ENCODE measurements at regions not wholly inside any gene's neighbourhood (a gene's known extent, or its start where the extent isn't known, plus 50 kb on each side); places are given as distances from the start of the nearest gene placed in this dataset.

DNA sequence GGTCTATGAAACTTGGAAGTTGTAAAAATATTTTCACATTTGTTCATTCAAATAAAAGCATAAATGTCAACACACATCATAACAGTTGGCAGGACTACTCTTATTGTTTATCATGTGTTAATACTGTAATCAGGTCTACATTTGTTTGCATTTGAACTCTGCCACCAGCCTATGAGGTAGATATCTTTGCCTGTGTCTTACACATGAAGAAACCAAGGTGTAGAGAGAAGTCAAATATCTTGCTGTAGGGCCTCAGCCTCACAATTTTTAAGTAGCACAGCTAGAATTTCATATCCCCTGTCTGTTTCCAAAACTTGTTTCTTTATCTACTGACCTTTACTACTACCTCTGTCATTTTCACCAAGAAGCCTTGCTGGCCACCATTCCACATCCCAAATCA, 161.9 kb downstream of the ZIC4 start:
- TF ChIP-seq, protein P1, sequence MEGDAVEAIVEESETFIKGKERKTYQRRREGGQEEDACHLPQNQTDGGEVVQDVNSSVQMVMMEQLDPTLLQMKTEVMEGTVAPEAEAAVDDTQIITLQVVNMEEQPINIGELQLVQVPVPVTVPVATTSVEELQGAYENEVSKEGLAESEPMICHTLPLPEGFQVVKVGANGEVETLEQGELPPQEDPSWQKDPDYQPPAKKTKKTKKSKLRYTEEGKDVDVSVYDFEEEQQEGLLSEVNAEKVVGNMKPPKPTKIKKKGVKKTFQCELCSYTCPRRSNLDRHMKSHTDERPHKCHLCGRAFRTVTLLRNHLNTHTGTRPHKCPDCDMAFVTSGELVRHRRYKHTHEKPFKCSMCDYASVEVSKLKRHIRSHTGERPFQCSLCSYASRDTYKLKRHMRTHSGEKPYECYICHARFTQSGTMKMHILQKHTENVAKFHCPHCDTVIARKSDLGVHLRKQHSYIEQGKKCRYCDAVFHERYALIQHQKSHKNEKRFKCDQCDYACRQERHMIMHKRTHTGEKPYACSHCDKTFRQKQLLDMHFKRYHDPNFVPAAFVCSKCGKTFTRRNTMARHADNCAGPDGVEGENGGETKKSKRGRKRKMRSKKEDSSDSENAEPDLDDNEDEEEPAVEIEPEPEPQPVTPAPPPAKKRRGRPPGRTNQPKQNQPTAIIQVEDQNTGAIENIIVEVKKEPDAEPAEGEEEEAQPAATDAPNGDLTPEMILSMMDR (IDR thresholded peaks at IDR 0.05 in 2 of 3, conservative IDR thresholded peaks at IDR 0.05 in 1 of 3; ENCODE audit: control insufficient read depth in 2 of 3, extremely low read depth in 1 of 3, insufficient read depth in 1 of 3, low read depth in 3 of 3, low read length in 3 of 3), result no peak
- no peak for TF ChIP-seq BRCA1 (IDR thresholded peaks at IDR 0.05; ENCODE audit: low read depth, low read length)
- no peak for TF ChIP-seq EZH2 (IDR thresholded peaks at IDR 0.05; ENCODE audit: borderline replicate concordance, control insufficient read depth, low read depth, low read length)
- no peak for TF ChIP-seq RB1 (IDR thresholded peaks at IDR 0.05; ENCODE audit: borderline replicate concordance)
- TF ChIP-seq POLR2AphosphoS2 (IDR thresholded peaks at IDR 0.05; ENCODE audit: low read depth, low read length), result no peak
- TF ChIP-seq SP1 (IDR thresholded peaks at IDR 0.05; ENCODE audit: low read depth, low read length), result no peak
- no peak for TF ChIP-seq TCF7 (IDR thresholded peaks at IDR 0.05; ENCODE audit: borderline replicate concordance)
- TF ChIP-seq POLR2A (IDR thresholded peaks at IDR 0.05; ENCODE audit: low read depth, low read length), result no peak
- TF ChIP-seq POLR2AphosphoS5 (IDR thresholded peaks at IDR 0.05; ENCODE audit: low read length), result no peak
- no peak for TF ChIP-seq TAF1 (IDR thresholded peaks at IDR 0.05; ENCODE audit: borderline replicate concordance, low read depth, low read length)
- TF ChIP-seq, protein P2, sequence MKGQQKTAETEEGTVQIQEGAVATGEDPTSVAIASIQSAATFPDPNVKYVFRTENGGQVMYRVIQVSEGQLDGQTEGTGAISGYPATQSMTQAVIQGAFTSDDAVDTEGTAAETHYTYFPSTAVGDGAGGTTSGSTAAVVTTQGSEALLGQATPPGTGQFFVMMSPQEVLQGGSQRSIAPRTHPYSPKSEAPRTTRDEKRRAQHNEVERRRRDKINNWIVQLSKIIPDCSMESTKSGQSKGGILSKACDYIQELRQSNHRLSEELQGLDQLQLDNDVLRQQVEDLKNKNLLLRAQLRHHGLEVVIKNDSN (IDR thresholded peaks at IDR 0.05; ENCODE audit: borderline replicate concordance, extremely low read length, insufficient read depth, low read depth, low read length), result no peak
- TF ChIP-seq MEF2A (IDR thresholded peaks at IDR 0.05; ENCODE audit: insufficient read depth, low read depth, low read length), result no peak
- TF ChIP-seq CEBPB (IDR thresholded peaks at IDR 0.05; ENCODE audit: borderline replicate concordance in 1 of 2, low read depth in 2 of 2, low read length in 2 of 2), result no peak
- no peak for TF ChIP-seq SMC3 (IDR thresholded peaks at IDR 0.05; ENCODE audit: borderline replicate concordance, low read length)
